HG03175 (cell line): ENCODE measurements at regions not wholly inside any gene's neighbourhood (a gene's known extent, or its start where the extent isn't known, plus 50 kb on each side); places are given as distances from the start of the nearest gene placed in this dataset.
"Not testable (repeated sequence)": the region's sequence is repeated elsewhere in the genome, so short reads cannot be mapped to it uniquely, and the experiment has no call there.

Experiments
- ATAC-seq: cut with Tn5 transposase; IDR thresholded peaks from one replicate; pipeline ENCODE4 v1.9.1; 2021; ENCODE audit warnings: mild to moderate bottlenecking, moderate library complexity; ENCODE audit not compliant: unreplicated experiment

DNA sequence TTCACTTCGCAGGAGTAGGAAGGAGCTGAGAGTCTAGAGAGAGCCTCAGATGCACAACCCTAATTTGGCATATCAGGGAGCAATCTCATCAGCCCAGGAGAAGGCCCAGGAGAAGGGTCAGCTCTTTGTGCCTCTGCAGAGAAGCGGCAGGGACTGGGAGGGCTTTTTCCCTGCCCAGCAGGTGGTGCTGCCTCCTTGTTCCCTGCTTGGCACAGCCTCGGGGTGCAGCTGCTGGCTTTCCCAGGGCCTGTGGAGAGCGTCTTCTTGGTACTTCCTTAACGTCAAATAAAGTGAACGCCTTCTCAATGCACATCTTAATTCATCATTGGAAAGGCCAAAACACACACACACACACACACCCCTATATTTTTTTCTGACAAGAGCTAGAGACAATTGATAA lies 519.3 kb downstream of the GOLGA6L6 start:
- ATAC-seq, result not testable (repeated sequence)

DNA sequence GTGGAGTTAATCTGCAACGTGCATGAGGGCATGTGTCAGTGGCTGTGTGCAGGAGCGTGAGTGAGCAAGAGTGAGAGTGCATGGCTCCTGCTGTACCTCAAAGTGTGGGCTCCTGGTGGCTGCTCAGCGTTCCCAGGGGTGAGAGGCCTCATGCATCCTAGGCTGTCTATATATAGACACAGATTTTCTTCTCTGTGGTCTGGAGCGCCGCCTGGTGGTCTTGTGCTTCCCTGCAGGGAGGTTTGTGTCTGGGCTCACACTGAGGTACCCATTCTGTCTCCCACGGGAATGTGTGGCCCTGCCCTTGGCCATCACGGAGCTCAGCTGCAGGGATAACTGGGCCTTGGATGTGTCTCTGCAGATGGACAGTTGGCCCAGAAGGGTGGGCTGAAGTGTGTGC lies 520.2 kb downstream of the GOLGA6L6 start:
- not testable (repeated sequence) for ATAC-seq

DNA sequence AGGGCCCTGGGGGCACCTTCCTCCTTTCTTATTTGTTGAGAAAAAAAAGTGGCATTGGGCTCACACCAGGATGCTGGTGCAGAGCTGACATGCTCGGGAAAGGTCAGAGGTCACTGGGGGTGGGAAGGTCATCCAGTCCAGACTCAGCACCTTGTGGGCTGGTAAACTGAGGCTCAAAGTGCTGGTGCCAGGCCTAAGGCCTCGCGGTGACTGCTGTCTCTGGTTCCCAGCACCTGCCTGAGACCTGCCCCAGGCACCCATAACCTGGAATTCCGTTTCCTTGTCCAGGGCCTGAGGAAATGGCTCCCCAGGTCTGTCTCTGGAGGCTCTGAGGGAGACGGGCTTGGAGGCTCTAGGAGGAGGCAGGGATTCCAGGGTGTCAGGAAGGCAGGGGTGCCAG lies 521.0 kb downstream of the GOLGA6L6 start:
- not testable (repeated sequence) for ATAC-seq

DNA sequence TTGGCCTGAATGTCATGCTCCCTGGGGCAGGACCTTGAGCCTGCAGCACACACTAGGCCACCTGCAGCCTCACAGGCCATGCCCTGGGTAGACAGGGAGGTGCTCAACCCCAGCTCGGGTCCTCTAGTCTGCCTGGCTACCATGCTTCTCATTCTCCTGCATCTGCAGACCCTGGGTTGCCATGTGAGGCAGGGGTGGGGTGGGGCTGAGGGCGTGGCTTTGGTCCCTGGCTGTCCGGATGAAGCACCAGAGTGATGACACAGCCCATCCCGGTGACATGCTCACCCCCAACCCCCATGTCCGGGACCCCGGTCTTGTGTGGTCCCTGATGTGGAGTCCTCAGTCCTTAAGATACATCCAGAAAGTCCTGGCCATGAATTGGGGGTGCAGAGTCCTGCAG lies 521.8 kb downstream of the GOLGA6L6 start:
- not testable (repeated sequence) for ATAC-seq

DNA sequence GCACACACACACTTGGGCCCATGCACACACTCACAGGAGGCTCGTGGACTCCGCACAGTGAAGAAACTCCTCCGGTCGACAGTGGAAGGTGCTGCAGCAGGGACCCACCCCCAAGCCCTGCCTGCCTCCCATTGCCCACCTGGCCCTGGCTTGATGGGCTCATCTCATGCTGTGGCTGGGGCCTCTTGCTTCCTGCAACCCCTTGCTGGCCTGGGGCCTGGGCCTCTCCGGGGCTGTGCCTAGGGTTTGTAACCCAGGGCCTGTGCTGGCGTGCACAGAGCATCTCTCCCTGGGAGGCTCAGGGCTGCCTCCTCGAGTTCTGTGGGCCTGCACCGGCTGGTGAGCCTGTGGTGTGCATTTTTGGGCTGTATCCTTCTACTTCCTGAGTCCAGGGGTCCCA lies 524.0 kb downstream of the GOLGA6L6 start:
- ATAC-seq, result not testable (repeated sequence)

DNA sequence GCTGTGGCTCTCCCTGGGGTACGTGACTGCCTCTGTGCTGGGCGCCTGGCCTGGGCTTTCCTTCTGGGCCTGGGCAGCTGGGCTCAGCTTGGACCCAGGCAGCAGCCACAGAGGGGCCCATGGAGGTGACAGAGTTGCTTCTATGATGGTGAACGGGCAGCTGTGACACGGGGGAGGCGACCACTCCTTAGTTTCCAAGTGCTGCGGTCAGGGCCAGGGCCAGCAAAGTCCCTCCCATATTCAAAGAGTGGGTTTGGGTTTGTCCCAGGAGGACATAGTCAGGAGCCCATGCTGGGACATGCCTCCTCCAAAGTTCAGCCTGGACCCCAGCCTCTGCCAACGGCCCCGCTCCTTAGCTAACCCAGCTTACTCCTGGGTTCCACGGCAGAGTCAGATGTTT lies 524.7 kb downstream of the GOLGA6L6 start:
- ATAC-seq, result not testable (repeated sequence)

DNA sequence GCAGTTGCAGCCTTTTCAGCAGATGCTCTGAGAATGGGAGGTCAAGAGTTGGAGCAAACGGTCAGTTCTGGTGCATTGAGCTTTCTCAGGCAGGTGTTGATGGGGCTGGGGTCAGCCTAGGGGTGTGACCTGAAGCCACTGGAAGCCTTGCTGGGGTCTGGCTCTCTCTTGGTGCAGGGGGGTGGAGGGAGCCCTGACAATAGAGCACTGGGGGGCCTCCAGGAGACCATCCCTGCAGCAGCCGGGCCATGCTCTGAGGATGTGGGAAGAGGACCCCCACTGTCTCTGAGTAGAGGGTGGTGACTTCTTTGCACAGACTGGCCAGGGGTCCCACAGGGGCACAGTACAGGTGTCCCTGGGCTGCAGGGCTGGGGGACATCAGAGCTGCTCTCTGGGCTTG lies 528.8 kb downstream of the GOLGA6L6 start:
- ATAC-seq, result not testable (repeated sequence)

DNA sequence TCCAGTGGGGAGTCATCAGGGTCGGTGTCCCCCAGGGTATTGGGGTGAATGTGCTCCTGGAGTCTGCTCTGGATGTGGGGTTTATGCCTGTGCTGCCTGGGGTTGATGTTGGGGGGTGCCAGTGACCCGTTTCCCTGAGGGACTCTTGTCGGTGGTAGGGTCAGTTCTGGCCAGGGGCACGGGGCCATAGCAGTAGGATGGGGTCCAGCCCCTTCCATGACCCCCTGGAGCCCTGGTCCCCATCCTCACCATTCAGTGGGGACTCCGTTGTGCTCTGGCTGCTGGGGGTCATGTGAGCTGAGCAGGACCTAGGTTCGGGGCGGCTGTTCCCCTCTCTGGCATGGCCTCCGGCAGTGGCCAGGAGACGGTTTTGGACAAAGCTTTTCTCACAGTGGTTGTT lies 530.8 kb downstream of the GOLGA6L6 start:
- ATAC-seq, result not testable (repeated sequence)

DNA sequence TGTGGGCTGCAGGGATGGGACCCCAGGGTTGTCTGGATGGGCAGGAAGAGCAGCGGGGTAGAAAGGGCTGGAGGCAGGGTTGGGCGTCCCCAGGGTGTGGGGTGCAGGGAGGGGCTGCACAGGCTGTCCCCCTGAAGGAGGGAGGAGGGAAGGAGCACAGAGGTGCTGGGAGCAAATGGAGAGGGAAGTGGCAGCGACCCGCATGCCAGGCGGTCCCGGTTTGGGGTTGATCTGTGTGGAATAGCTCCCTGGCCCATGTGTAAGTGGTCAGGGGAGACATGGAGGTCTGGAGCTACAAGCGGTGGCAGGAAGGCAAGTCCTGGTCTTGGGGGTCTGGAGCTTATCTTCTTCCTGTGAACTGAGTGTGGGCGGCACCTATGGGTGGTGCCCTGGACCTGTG lies 532.0 kb downstream of the GOLGA6L6 start:
- not testable (repeated sequence) for ATAC-seq

DNA sequence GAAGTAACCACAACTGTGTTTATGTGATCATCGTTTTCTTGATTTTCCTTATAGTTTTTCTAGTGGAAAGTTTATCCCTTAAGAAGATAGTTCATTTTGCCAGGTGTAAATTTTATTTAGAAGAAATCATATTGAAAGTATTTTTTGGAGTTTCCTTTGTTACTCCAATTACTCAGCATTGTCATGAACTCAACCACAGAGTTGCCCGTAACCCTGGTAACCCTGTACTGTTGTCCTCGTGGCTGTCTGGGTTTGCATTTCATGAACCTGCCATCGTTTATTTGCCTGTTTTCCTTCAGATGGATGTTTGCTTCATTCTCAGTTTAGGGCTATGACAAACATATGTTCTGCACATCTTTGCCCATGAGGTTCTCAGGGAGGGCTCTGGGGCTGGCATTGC lies 534.3 kb downstream of the GOLGA6L6 start:
- ATAC-seq, result not testable (repeated sequence)

DNA sequence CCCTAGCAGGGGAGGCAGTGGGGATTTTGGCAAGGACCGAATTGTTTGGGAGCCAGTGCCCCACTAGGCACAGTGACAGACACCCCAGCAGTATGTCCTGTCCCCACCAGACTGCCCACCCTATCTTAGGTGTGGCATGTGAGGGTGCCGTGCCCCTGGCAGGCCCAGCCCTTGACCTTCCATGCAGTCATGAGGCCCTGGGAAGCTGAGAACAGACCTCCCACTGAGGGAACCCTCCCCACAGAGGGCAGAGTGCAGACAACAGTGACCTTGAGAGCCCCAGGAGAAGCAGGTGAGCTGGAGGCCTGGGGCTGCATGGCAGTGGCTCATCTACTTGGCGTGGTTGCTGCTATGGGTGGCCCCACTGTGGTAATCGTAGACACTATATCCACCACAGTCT lies 538.1 kb downstream of the GOLGA6L6 start:
- ATAC-seq, result not testable (repeated sequence)

DNA sequence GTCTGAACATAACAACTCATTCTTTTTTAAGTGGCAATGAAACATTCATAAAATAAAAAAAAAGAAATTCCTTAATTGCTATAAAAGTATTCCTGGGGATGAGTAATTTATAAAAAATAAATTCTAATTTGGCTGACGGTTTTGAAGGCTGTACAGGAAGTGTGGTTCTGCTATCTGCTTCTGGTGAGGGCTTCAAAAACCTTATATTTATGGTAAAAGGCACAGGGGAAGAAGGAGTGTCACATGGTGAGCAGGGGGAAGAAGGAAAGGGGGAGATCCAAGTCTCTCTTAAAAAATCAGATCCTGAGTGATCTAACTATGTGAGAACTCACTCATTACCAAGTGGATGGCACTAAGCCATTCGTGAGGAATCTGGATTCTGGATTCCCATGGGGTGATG lies 539.0 kb downstream of the GOLGA6L6 start:
- not testable (repeated sequence) for ATAC-seq

DNA sequence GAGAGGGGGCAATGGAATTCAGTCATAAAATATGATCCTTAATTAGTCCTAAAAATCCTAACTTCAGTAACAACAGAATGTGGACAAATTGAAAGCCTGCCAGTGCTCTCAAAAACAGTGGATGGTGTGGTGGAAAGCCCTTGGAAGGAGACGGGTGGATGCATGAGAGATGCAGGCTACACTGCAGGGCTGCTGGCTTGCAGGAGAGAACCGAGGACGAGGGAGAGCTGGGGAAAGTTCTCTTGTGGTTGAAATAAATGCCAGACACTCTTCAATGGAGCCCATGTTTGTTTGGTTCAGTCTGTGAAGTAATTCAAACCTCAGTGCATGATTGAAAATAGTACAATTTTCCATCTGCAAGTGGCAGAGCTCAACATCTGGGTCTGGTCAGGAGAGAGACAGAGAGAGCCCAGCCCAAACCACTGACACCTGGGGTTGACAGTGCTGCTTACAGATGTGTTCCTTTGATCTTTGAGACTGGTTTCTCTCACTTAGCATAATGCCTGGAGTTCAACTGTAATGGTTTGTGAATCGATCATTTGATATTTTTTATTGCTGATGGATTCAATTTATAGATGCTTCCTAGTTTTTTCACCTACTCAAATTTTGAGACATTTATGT lies 544.9 kb downstream of the GOLGA6L6 start:
- not testable (repeated sequence) for ATAC-seq

DNA sequence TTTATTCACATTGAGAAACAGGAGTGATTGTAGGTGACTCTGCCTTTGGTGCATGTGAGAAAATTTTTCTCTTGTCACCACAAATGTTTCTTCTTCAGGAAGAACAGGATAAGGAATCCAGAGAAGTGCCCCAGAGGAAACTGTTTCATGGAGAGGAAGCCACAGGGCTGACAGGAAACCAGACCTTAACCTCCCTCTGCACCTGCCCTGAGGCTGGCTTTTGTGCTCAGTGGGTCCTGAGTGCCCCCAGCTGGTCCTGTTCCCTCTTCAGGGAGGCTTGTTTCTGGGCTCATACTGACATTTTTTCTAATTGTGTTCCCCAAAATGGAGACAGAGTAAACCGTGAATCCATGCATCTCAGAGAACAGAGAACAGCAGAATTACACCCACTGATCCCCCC lies 546.3 kb downstream of the GOLGA6L6 start:
- ATAC-seq, result not testable (repeated sequence)

DNA sequence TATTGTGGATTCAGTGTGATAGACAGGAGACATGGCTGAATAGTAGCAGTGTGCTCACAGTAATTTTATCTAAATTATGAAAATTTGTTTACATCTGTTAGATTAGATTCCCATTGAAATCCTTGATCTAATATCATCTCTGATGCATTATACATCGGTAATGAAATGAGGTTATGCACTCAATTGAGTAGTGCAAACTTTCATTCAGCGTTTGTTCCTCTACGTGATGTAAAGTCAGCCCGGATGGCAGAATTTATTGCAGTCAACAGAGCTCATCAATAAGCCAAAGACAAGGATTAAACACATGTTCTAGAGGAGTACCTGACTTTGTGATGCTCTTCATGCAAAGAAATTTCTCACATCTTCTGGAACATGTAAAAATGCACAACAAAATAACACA lies 549.2 kb downstream of the GOLGA6L6 start:
- ATAC-seq, result no peak

DNA sequence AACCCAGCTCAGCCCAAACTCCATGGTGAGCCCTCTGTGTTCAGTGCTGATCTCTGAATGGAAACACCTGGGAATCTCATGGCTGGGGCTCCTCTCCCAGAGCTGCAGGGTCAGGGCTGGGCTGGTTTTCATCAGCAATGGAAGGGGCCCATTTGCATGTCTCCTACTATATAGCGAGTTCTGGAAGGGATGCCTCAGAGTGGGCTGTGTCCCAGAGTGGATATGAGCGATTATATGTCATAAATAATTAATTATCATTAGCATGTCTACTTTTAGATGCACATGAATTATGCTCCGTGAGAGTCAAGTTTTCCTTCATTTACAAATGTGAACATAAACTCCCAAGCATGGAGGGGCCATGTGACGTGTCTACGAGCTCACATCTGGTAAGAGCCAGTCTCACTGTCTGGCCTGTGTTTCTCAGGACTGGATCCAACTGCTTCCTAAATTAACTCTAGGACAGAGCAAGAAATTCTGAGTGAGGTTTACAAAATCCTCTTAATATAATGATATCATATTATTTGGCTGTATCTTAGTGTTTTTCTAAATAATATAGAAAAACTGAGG lies 553.4 kb downstream of the GOLGA6L6 start:
- ATAC-seq, result no peak

DNA sequence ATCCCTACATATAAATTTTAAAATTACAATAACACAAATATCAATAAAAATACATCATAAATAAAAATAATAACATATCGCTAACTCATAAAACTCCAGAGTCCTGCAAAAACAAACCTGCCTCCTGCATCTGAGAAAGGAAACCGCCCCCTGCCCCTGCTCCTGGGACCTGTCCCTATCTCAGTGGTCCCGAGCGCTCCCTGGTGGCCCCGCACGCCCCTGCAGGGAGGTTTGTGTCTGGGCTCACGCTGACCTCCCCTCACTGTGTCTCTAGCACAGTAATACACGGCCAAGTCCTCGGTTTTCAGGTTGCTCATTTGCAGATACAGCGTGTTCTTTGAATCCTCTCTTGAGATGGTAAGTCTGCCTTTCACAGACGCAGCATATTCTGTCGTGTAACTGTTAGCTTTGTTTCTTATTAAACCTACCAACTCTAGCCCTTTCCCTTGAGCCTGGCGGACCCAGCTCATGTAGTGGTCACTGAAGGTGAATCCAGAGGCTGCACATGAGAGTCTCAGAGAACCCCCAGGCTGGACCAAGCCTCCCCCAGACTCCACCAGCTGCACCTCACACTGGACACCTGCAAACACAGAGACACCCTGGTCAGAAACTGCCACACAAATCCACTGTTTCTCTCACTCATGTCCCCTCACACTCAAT lies 554.1 kb downstream of the GOLGA6L6 start:
- no peak for ATAC-seq

DNA sequence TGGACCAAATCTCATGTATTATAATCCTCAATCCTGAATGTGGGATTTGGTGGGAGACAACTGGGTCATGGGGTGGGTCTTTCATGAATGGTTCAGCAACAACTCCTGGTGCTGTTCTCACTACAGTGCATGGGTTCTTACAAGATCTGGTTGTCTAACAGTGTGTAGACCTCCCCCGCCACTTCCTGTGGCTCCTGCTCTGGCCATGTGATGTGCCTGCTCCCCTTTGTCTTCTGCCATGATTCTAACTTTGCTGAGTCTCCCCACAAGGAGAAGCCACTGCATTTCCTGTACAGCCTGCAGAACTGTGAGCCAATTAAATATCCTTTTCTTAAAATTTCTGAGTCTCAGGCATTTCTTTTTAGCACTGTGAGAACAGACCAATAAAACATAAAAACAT lies 557.5 kb downstream of the GOLGA6L6 start:
- ATAC-seq, result no peak

DNA sequence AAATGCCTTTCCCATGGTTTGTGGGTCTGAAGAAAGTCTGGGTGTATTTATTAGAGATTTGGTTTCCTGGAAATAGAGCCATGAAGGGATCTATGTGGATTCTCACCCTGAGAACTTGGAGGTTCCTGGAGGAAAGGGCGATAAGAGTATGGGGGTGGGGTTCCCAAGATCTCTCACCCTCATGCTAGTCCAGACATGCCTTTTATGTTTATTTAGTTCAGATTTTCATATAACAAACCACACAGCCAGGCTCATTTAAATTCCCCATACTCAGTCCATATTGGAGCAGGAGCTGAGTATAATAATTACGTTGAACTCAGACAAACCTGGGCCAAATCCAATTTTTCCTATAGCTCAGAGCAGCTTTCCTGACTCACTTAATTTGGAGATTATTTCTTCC lies 566.6 kb downstream of the GOLGA6L6 start:
- ATAC-seq, result no peak

DNA sequence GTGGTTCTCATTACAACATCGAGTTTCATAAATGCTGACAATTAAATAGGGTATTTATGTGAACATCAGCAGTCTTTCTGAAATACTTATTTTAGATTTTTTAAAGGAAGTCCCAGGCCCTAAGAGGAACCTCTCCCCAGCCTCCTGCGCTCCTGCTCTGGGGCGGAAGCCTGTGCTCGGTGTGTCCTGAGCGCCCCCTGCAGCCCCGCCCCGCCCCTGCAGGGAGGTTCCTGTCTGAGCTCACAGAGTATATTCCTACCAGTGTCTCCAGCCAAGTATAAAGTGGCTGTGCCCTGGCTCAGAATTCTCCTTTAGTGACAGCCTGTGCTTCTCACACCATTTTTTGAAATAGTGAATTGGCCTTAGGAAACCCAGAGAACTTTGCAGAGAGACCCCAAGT lies 567.9 kb downstream of the GOLGA6L6 start:
- no peak for ATAC-seq

DNA sequence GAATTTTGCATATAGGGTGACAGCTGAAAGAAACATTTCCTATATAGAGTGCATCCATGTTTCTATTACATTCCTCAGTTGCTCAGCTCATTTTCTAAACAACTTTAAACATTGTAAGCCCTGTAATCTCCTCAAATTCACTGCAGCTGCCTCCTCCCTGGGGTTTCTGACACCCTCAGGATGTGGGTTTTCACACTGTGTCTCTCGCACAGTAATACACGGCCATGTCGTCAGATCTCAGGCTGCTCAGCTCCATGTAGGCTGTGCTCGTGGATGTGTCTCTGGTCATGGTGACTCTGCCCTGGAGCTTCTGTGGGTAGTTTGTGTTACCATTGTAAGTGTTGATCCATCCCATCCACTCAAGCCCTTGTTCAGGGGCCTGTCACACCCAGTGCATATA lies 569.0 kb downstream of the GOLGA6L6 start:
- not testable (repeated sequence) for ATAC-seq

DNA sequence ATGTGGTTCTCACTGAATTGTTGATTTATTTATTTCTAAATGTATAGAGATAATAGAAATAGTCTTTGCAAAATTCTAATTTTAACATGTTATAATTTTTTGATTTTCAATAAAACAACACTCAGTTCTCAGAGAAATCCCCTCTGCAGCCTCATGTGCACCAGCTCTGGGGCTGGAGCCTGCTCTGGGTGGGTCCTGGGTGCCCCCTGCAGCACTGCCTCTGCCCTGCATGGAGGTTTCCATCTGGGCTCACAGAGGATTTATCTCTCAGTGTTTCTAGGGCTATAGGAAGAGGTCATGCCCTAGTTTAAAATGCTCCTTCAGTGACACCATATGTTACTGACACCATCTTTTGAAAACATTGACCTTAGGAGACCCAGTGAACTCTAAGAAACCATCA lies 576.0 kb downstream of the GOLGA6L6 start:
- ATAC-seq, result not testable (repeated sequence)
